ENCODE measurements at regions not wholly inside any gene's neighbourhood (a gene's known extent, or its start where the extent isn't known, plus 50 kb on each side); places are given as distances from the start of the nearest gene placed in this dataset.
A peak's percentile ranks its signal among the peaks of the same experiment; 100 is the strongest.
"Not testable (repeated sequence)": the region's sequence is repeated elsewhere in the genome, so short reads cannot be mapped to it uniquely, and the experiment has no call there.

DNA sequence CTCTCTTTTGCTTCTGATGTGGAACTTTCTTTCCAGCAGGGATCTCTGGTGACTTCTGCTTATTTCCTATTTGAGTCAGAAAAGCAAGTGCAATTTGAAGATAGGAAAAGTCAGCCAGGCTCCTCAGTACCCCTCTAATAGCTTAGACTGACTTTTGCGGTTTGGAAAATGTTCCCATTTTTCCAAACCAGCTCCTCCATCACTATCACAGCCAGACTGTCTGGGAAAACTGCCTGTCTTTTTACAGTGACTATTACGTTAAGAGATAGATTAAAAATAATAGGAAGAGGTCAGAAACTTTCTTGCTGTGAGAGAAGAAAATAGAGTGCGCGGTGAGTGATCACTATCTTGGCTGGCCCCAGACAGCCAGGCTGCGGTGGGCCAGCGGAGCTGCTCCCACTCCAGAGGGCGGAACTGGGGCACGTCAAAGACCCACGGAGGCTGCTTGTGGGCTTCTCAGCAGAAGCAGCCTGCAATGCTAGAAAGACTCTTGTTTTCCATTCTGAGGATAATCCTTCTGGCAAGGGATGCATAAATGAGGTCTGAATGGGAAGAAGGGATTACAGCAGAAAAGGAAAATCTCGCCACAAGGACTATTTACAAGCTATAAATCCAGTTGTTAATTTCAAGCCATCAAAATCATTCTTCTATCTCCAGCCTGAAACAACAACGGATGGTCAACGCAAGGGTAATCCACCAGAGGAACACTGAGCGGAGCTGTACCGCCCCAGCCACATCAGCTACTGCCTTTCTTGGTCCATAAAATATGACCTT is 151.0 kb upstream of the MSX2 start:
- ATAC-seq (peak; percentile 60), DNase-seq (ENCODE audit: low spot score) (no peak)
- intact Hi-C loops (cut with DNase I) = no loop called here

DNA sequence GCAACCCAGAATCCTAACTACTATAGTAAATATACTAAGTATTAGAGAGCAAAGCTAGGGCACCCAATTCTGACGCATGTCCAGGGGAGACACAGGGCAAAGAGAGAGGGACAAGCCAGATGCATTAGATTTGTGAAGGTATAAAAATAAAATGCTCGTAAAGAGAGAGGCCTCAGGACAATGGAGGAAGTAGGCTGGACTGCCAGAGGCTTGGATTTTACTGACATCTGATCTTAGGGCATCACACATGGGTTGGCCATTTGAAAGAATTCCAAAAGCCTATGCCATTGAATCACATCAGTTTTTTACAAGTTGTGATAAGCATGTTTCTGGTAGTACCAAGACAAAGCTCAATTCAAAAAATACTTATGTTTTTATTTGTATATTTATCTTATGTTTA is 149.3 kb upstream of the MSX2 start:
- no peak for DNase-seq (ENCODE audit: low spot score)
- intact Hi-C loops (cut with DNase I) = no loop called here
- ATAC-seq = no peak

DNA sequence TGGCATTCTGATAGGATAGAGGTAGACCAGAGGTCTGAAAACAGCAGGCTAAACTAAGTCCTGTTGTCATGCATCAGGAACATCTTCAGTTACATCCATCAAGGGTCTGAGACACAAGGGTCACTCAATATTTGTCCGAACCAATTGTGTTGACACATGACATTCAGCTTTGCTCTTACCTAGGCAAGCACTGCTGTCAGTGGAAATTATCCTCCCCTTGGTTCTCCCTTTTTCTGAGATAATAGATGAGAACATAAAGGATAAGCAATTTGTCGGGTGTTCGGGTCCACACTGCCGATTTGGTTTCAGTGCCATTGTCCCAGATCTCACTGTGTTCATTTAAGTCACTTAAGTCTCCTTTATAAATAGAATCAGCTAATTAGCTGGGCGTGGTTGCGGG is 148.3 kb upstream of the MSX2 start:
- intact Hi-C loops (cut with DNase I) = no loop called here
- ATAC-seq (no peak), DNase-seq (ENCODE audit: low spot score) (no peak)

- no peak for DNase-seq (ENCODE audit: low spot score)
- no peak for ATAC-seq
- intact Hi-C loops (cut with DNase I) = no loop called here
Observed at GRCh38 chr5:174581479-174581878, 142.9 kb upstream of the MSX2 start.

DNA sequence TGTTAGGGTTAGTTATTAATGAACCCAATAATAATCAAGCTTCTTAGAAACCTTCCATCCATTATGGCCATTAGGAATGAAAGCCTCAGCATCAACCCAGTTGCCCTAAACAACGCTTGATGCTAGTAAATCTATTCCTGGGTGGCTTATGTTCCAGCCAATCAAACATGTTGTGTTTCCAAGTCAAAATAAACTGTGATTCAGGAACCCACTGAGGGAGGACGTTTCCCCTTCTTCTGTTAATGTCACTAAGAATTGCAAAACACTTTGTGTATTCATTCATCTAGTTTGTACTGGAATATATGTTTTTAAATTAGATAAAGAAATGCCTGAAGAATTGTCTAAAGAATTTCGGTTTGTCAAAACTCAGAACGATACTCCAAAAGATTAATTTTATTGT is 142.5 kb upstream of the MSX2 start:
- DNase-seq (ENCODE audit: low spot score) = no peak
- intact Hi-C loops (cut with DNase I) = no loop called here
- ATAC-seq = no peak

- no peak for DNase-seq (ENCODE audit: low spot score)
- intact Hi-C loops (cut with DNase I) = no loop called here
- no peak for ATAC-seq
Observed at GRCh38 chr5:174583071-174583470, 141.3 kb upstream of the MSX2 start.

GRCh38 chr5:174585472-174585871 is 138.9 kb upstream of the MSX2 start:
- no peak for ATAC-seq
- DNase-seq (ENCODE audit: low spot score) = no peak
- intact Hi-C loops (cut with DNase I) = no loop called here

DNA sequence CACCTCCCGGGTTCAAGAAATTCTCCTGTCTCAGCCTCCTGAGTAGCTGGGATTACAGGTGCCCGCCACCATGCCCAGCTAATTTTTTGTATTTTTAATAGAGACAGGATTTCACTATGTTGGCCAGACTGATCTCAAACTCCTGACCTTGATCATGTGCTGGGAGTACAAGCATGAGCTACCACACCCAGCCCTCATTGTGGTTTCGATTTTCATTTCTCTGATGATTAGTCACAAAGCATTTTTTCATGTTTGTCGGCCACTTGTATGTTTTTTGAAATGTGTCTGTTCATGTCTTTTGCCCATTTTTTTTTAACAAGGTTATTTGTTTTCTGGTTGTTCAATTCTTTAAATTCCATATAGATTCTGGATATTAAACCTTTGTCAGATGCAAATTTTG is 138.2 kb upstream of the MSX2 start:
- ATAC-seq; intact Hi-C loops (cut with DNase I); DNase-seq (ENCODE audit: low spot score): not testable (repeated sequence)

DNA sequence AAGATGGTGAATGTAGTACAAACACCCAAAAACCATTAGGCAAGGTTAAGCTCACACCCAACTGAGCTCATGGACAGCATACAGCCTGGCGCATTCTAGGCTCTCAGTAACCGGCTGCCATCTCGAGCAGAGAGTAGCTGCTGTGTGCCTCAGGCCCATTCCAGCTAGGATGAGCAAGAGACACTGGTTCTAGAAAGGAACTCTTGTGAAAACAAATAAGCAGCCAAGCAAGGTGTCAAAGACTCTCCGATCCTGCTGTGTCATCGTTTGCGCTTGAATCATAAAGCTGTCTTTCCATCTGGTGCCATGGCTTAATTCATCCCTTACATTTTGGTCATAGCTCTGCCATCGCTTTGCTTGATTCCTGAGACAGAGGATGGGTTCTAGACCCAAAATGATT is 135.4 kb upstream of the MSX2 start:
- intact Hi-C loops (cut with DNase I) = no loop called here
- DNase-seq (ENCODE audit: low spot score) (no peak), ATAC-seq (no peak)

DNA sequence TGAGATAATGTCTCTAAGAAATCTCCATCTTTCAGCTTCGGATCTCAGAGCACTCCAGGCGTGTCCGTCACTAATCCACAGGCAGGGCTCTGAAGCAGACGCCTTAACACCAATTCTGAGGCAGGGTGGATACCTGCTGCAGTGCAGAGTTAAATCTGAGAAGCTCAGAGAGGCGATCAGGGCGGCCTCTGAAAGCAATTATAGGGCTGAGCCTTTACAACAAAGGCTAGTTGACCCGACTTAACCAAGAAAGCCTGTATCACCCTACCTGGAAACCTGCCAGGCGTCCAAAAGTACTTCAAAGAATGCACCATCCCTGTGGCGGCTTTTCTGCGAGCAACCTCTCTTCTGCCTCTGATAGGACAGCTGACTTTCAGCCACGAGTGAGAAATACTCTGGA is 134.8 kb upstream of the MSX2 start:
- DNase-seq (ENCODE audit: low spot score) (no peak), ATAC-seq (no peak)
- intact Hi-C loops (cut with DNase I) = no loop called here

- no peak for ATAC-seq
- no peak for DNase-seq (ENCODE audit: low spot score)
- intact Hi-C loops (cut with DNase I) = no loop called here
Observed at GRCh38 chr5:174590820-174591219, 133.6 kb upstream of the MSX2 start.

GRCh38 chr5:174596429-174596828 is 128.0 kb upstream of the MSX2 start:
- no peak for ATAC-seq

DNA sequence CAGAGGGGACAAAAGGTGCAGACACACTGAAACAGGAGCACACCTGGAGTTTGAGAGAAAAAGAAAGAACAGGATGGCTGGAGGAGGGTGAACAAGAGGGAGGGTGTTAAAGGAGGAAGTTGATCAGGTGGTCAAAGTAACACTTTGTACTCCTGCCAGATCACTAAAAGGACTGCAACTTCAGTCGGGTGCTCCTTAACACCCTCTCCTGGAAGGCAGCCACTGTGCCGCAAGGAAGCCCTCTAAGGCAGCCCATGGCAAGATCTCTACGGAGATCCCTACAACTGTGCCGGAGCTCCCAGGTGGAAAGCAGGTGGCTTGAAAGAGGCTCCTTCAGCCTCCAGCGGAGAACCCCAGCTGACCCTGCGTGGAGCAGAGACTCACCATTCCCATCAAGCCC is 124.4 kb upstream of the MSX2 start:
- ATAC-seq = no peak
- no peak for DNase-seq (ENCODE audit: low spot score)
- intact Hi-C loops (cut with DNase I) = no loop called here

More at GRCh38 chr5:174596429-174596828, 128.0 kb upstream of the MSX2 start:
- intact Hi-C loops (cut with DNase I) = no loop called here
- DNase-seq (ENCODE audit: low spot score) = no peak

- DNase-seq (ENCODE audit: low spot score) (no peak), ATAC-seq (no peak)
- intact Hi-C loops (cut with DNase I) = no loop called here
Observed at GRCh38 chr5:174601946-174602345, 122.4 kb upstream of the MSX2 start.

GRCh38 chr5:174606153-174606552 is 118.2 kb upstream of the MSX2 start:
- intact Hi-C loops (cut with DNase I) = no loop called here
- ATAC-seq (no peak), DNase-seq (ENCODE audit: low spot score) (no peak)

GRCh38 chr5:174606646-174607045 is 117.7 kb upstream of the MSX2 start:
- ATAC-seq = no peak
- no peak for DNase-seq (ENCODE audit: low spot score)
- intact Hi-C loops (cut with DNase I) = no loop called here

DNA sequence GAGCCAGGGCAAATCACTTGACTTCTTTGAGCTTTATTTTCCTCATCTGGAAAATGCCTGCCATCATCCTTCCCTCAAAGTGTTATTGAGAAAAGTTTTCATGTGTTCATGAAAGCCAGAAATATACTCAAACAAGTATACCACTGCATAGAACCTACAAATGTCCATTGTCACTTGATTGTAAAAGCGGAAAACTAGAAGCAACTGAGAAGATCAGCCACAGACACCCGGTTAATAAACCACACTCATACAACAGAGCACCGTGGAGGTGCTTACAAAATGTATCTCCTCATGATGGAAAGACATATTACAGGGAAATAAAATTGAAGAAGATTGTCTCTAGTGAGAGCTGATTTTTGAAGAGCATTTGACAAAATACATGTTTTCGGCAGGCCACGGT is 117.2 kb upstream of the MSX2 start:
- no peak for DNase-seq (ENCODE audit: low spot score)
- ATAC-seq = no peak
- intact Hi-C loops (cut with DNase I) = no loop called here

DNA sequence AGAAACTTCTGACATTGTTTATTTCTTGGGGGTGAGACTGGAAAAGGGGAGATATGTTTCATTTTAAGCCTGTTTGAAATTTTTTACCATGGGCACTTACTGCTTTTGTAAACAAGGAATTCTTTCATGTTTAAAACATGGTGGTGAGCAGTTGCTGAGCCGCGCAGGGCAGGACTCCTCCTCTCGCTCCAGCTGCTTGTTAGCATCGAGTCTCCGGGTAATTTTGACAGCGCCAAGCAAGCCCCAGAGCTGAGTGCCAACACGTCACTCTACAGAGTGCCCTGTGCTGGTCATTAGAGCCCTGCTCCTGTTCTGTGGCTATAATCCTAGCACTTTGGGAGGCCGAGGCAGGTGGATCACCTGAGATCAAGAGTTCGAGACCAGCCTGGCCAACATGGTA is 116.5 kb upstream of the MSX2 start:
- no peak for DNase-seq (ENCODE audit: low spot score)
- intact Hi-C loops (cut with DNase I) = no loop called here
- ATAC-seq = no peak

GRCh38 chr5:174608631-174609097 is 115.7 kb upstream of the MSX2 start:
- DNase-seq (ENCODE audit: low spot score) = peak; percentile 63
- ATAC-seq = peak; percentile 53
- intact Hi-C loops (cut with DNase I) = no loop called here

GRCh38 chr5:174609116-174609515 is 115.3 kb upstream of the MSX2 start:
- DNase-seq (ENCODE audit: low spot score) (no peak), ATAC-seq (no peak)
- intact Hi-C loops (cut with DNase I) = no loop called here

- no peak for DNase-seq (ENCODE audit: low spot score)
- ATAC-seq = peak; percentile 45
- intact Hi-C loops (cut with DNase I) = no loop called here
Observed at GRCh38 chr5:174610968-174611367, 113.4 kb upstream of the MSX2 start.
